ENCODE measurements at regions not wholly inside any gene's neighbourhood (a gene's known extent, or its start where the extent isn't known, plus 50 kb on each side); places are given as distances from the start of the nearest gene placed in this dataset.
"Not testable (repeated sequence)": the region's sequence is repeated elsewhere in the genome, so short reads cannot be mapped to it uniquely, and the experiment has no call there.

DNA sequence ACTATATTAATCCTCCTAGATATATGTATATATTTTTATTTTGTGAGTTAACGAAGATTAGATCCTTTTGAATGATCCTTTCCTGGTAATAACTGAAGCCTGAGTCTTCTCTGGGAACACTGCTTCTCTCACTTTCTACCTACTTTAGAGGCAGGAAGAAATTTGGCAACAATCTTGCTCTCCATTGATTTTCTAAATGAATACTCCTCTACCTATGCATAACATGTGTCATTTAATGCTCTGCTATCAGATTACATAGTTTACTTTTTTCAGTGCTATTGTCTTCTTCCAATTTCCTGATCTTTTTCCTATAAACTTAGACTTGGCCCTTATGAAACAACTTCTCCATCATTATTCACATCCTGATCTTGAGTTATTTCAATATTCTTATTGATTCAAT lies 60.4 kb upstream of the PDHA2 start:
- no peak for DNase-seq

DNA sequence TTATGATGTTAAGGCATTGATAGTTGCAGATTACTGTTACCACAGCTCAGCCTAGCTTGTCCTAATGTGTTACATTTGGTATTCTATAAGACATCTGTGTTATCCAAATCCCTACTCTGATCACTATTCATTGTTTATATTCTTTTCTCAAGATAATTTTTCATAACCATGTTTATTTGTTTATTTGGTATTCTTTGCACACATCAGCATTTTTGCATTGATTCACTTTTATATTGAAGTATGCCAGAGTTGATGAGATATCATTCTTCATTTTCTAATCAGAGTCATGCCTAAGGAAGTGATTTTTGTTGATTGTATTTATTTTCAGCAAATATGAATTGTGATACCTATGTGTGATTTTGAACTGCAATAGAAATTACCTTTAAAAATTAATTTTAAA lies 61.2 kb upstream of the PDHA2 start:
- no peak for DNase-seq

DNA sequence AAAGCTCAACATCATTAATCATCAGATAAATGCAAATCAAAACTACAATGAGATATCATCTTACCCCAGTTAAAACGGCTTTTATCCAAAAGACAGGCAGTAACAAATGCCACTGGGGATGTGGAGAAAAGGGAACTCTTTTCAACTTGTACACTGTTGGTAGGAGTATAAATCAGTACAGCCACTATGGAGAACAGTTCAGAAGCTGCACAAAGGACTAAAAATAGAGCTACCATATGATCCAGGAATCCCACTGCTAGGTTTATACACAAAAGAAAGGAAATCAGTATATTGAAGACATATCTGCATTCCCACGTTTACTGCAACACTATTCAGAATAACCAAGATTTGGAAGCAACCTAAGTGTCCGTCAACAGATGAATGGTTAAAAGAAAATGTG lies 69.3 kb upstream of the PDHA2 start:
- DNase-seq, result not testable (repeated sequence)

DNA sequence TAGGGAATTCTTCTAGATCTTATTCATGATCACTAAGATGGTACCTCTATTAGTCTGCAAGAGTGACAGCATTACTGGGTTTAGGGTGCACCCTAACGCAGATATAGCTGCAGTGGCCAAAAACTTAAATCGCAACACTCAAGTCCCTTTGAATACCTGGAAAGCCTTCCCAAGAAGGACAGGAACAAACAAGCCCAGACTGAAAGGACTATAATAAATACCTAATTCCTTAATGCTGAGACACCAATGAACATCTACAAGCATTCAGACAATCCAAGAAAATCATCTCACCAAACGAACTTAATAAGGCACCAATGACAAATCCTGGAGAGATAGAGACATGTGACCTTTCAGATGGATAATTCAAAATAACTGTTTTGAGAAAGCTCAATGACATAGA lies 74.9 kb upstream of the PDHA2 start:
- no peak for DNase-seq

DNA sequence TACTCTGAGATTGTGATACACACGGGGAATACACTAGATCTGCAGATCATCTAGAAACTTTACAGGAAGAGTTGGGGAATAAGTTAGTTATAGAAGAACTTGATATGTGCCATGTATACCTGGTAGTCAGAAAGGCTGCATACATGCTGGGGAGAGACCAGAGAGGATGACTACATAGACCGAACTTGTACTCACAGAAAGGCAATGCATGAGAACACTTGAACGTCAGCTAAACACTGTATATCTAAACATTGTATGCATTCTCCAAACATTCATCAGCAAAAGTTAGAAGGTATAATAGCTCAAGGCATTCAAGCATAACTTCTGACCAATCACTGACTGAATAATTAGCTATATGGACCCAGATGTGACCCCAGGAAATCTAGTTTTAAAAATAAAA lies 78.0 kb upstream of the PDHA2 start:
- no peak for DNase-seq

DNA sequence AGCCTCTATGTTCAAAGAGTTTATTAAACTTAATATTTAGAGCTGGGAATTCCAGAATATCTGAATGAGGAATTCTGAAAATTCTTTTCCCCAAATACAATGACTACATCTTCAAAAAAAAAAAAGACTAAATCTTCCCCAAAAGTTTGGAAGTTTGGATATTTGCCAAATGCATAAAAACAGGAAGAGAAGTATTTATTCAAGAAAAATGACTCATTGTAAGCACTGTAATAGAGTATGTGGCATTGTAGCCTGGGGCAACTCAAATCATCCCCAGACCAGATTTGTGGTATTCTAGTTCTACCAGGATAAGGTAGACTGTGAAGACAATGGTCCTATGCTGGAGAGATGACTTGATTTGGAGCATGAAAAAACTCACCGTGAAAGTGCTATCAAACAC lies 78.5 kb upstream of the PDHA2 start:
- no peak for DNase-seq

DNA sequence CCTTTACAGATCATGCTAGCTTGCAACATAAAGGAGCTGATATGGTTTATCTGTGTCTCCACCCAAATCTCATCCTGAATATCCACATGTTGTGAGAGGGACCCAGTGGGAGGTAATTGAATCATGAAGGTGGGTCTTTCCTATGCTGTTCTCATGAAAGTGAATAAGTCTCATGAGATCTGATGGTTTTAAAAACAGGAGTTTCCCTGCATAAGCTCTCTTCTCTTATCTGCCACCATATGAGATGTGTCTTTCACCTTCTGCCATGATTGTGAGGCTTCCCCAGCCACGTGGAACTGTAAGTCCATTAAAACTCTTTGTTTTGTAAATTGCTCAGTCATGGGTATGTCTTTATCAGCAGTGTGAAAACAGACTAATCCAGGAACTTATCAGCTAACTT lies 79.2 kb upstream of the PDHA2 start:
- not testable (repeated sequence) for DNase-seq

DNA sequence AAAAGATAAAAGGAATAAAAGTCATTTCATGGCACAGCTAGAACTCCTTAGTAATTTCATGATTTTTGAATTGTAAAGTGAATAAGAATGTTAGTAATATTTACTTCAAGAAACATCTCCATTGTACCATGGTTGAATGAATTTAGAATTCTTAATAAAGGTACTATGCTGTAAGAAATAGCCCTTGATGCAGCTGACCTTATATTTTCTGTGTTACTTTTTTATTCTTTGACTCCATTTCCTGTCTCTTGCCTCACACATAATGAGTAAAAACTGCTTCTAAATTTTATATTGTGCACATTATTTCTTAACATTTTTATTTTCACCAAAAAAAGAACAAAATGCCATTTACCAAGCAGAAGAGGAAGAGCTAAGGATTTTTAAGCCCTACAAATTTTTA lies 81.9 kb upstream of the PDHA2 start:
- DNase-seq, result no peak

DNA sequence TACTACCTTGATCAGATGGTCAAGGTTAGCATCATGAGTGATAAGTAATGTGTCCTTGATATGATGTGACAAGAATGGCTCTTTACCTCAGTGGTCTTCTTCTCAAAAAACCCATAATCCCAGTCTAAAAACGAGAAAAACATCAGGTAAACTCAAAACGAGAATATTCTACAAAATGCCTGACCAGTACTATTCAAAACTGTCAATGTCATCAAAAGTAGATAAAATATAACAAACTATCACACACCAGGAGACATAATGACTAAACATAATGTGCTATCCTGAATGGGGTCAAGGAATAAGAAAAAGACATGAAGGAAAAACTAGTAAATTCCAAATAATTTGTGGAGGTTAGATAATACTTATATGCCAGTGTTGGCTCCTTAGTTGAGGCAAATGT lies 85.2 kb upstream of the PDHA2 start:
- DNase-seq, result no peak

DNA sequence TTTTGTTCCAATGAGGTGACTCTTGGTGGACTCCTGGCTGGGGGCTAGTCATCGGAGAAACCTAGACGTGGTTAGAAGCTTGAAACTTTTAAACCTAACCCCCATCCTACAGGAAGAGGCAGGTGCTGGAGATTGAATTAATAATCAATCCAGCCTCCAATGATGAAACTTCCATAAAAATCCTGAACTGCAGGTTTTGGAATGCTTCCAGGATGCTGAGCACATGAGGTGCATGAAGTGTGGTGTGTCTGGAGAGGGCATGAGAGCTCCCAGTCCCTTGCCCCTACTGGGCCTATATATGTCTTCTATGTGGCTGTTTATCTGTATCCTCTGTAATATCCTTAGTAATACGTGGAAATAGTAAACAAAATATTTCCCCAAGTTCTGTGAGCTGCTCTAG lies 90.7 kb upstream of the PDHA2 start:
- DNase-seq, result no peak

DNA sequence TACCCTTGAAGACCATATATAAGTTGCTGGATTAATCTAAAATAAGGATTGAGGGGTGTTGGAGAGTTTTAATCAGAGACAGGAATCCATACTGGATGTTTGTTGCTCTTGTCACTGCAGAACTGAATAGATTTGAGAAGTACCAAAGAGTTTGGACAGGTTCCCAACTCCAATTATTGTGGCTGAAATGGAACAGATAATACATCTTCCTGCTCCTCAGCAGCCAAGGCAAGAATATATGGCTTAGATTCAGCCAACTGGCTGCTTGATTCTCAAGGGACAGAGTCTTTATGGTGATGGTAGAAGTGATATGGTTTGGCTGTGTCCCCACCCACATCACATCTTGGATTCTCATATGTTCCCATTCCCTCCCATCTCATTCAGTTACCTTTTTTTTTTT lies 97.0 kb upstream of the PDHA2 start:
- DNase-seq, result no peak

DNA sequence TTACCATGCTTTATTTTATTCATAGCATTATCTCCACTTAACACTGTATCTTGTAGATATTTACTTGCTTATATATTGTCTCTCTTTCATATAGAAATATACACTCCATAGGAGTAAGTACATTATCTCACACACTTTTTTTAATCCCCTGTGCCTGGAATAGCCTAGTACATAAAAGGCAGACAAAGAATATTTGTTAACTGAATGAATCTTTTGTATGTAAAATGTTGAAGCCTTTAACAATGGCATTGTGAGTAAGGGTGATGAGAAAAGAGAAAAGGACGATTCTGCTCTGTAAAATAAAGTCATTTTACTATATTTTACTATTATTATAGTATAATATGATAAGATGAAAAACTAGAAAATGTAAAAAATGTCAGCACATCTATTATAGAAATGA lies 97.7 kb upstream of the PDHA2 start:
- no peak for DNase-seq

DNA sequence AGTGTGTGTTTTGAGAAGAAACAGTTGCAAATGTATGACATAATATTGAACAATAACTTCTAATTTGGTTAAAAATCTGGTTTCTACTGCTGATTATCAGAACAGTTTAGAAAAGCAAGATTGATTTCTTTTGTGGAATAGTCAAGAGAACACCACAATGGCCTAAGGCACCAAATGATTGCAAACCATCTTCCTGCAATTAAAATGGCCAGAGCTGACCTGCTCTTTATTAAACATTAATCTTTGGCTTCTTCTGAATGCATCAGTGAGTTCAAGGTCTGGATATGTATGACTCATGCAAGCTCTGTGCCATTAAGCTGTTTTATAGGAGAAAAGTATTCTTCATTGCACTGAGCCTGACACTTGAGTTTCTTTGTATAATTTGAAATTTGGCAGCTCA lies 107.8 kb upstream of the PDHA2 start:
- no peak for DNase-seq

DNA sequence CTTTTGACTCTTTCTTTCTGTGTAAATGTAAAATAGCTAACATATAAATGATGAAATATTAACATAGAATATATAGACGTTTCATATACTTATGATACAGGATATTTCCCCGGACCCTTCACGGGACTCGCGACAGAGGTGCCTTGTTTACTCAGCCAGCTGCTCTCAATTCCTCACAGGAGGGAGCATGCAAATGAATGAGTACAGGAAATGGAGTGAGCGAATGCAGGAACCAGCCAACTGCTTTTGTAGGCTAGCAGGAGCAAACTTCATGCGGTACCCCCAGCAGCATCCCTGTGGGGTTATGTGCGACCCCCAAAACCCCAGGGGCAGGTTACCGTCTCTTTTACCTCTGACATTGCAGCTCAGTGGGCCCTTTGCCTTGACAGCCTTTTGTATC lies 110.3 kb upstream of the PDHA2 start:
- peak; percentile 17 for DNase-seq

DNA sequence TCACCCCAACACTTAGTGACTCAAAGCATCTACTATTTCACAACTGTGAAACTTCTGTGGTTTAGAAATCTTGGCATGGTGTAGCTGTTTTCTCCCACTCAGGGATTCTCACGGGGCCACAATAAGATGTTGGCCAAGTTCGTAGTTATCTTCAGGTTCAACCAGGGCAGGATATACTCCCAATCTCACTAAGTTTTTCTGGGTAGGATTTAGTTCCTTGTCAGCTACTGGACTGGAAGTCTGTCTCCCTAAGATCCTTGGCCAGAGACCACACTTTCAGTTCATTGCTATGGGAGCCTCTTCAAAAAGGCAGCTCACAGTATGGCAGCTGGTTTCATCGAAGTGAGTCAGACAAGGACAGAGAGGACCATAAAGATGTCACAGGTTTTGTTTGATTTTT lies 111.7 kb upstream of the PDHA2 start:
- DNase-seq, result no peak

DNA sequence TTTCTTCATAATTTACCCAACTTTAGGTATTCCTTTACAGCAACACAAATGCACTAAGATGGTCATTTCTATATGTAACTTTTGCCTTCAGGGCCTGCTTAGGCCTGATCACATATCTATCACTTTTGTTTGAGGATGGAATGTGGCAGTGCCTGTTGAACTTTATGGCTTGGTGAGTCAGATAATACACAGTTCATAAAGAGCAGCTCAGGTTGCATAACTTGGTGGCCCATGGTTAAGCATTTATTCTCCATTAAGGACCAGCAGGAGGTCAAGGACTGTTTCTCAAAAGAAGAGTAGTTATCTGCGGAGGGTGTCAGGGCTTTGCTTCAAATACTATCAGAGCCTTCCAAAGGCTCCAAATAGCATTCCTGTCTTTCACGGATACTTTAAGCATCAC lies 124.1 kb upstream of the PDHA2 start:
- DNase-seq, result no peak

DNA sequence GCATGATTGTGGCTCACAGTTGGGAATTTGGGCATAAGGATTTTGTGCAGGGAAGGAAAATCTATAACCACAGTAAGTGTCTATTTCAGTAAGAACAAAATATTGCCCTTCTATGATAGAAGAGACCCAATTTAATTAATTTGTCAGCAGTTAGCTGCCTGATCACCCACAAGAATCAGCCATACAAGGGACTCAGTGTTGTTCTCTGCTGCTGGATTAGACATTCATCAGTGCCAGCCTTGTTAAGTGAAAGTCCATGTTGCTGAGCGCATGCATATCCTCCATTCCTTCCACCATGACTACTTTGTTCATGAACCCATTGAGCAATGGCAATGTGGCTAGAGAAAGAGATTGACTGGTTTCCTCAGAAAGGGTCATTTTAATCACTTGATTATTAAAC lies 125.3 kb upstream of the PDHA2 start:
- no peak for DNase-seq

DNA sequence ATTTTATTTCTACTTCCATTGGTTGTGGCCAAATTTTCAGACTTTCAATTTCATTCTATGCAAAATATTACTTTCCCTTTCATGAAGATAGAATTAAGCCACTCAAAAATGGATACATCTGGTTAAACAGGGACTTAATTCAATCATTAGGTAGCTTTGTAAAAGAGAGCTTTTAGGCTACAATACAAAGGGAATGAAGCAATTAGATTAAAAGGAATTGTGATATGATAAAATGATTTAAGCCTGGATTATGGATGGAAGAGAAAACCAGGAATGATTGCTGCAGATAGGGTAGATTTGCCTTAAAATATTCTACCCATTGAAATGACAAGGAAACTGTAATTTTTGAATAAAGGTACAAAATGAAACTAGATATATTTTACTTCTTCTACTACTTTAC lies 134.6 kb upstream of the PDHA2 start:
- no peak for DNase-seq

DNA sequence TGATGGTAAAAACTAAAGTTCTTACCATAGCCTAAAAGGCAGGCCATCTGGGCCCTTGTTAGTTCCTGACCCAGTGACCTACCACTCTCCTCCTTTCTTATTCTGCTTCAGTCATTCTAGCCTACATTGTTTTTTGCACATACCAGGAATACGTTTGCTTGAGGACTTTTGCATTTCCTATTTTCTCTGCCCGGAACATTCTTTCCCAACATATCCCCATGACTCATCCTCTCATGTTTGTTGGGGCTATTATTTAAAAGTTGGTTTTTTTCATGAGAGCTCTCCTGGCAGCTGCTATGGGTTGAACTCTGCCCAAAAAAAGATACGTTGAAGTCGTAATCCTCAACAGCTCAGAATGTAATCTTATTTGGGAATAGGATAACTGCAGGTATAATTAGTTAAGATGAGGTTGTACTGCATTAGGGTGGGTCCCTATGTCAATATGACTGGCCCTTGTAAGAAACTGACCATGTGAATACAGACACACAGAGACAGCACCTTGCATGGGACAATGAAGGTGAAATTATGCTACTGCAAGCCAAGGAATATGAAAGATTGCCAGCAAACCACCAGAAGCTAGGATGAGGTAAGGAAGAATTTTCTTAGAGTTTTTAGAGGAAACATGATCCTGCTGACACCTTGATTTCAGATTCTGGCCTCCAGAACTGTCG lies 138.3 kb upstream of the PDHA2 start:
- DNase-seq, result no peak

DNA sequence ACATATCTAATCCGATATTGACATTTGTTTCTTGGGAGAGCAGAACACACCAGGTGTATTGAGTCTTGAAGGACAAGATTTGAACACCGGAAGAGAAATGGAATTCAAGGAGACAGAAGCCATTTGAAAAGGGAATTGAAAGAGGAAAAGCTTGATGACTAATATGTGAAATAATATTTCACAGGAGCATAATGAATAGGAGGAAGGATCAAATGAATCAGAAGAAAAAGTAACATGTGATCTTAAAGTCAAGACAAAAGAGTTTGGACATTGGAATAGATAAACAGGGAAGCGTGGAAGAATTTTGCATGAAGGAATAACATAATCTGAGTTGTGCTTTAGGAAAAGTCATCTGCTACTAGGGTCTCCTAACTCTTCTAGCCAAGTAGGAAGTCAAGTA lies 145.5 kb upstream of the PDHA2 start:
- DNase-seq, result no peak

DNA sequence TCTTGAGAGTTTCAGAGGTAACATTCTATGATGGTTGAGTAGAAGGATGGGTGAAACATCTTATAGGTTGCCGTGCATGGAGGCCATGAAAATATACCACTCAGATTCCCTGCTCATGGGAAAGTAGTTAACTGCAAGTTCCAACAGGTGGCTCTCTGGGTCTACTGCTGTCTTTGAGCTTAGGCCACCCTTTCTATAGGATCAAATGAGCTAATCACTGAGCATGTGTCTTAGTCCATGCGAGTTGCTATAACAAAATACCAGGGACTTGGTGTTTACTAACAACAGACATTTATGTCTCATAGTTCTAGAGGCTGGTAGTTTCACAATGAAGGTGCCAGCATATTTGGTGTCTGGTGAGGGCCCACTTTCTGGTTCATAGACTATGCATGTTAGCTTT lies 144.8 kb upstream of the UNC5C start:
- DNase-seq, result no peak

DNA sequence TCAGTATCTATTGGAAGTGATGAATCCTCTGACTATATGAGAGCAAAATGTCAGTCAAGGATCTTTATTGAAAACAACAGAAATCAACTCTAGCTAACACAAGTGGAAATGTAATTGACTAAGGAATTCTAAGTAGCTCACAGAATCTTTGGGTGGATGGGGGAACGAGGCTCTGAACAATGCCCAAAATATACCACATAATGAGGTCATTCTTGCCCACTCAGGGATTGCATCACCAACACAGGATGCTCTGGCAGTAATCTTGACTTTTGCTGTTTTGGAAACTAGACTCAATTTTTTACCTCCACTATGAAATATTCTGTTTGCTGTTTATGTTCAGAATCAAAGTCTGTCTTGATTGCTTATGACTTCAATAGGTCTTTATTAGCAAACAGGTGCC lies 127.4 kb upstream of the UNC5C start:
- DNase-seq, result no peak

DNA sequence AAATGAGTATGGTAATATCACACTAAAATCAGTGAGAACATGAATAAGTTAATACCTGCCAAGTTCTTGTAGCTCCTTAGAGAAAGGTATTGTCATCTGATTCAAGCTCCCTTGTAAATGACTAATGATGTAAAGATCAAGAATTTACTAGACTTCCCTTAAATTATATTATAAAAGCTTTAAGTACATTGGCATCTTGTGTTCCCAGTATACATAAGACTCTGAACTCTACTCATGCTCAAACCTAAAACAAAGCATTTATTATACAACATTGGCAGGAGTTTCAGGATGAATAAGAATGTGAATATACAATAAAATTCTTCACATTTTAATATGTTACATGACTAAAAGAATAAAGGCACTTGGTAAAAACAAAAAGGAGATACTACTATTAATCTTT lies 126.8 kb upstream of the UNC5C start:
- no peak for DNase-seq

DNA sequence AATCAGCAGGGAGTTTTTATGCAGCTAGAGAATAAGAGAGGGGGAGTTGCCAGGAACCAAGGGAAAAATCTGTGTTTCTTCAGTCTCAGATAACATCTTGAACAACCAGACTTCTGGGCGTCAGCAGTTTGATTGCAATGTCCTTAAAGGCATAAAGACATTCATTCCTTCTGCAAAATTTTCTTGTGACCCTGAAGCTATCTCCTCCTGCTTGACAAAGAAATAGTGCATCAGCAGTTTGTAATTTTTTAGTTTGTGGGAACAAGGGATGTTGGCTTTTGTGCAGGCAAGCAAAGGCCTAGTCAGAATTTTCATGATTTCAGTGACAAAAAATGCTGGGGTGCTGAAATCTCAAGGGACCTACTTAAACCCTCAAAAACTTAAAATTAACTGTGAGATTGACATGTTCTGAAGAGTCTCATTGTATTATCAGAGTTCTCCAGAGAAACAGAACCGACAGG lies 125.8 kb upstream of the UNC5C start:
- no peak for DNase-seq

DNA sequence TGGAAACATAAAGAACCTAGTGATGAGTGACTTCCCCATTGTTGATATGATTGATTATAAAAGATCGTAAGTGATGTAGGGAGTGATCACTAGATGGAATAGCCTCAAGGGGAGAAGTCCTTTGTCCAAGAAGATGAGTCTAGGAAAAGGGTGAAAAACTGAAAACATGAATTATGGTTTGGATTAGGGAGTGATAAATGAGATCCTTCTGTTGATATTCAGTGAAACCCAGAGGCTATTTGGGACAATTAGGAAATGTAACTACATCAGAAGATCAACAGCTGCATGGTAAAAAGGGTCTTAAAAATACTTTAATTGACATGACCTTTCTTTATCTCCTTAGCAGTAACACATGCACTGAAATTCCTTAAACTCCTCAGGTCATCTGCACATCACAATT lies 124.0 kb upstream of the UNC5C start:
- no peak for DNase-seq

DNA sequence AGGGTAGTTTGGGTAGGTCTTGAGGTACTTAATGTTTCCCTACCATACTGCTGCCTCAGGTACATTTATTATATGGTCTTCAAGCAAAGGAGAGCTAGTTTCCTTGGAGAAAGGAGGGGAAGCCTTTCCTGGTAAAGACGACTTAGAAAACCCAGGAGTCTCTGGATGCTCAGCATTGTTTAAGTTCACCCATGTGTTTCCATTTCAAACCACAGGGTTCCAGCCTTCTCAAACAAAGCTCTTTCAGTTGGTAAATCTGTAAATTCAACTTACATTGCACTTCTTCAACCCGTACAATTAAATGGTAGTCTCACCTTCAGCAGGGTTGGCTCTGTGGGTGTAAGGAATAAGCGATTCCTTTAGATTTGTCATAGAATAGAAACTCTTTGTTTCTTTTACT lies 111.9 kb upstream of the UNC5C start:
- DNase-seq, result no peak

Measured in NCI-H345 (cell line).